Choroid plexus epithelial cell (primary cell): ENCODE measurements at regions not wholly inside any gene's neighbourhood (a gene's known extent, or its start where the extent isn't known, plus 50 kb on each side); places are given as distances from the start of the nearest gene placed in this dataset.
"Not testable (repeated sequence)": the region's sequence is repeated elsewhere in the genome, so short reads cannot be mapped to it uniquely, and the experiment has no call there.

Experiments used
- DNase-seq: peaks from one replicate; pipeline ENCODE4 v3.0.0-alpha.2; 2010; ENCODE audit warnings: low read depth
- H3K4me3 ChIP-seq: 2 replicates; pipeline ENCODE4 v1.5.1; 2011; ENCODE audit warnings: low read depth, mild to moderate bottlenecking, control low read depth, low read length, moderate library complexity
- CTCF ChIP-seq: conservative IDR thresholded peaks from 2 replicates; pipeline ENCODE4 v1.5.1; 2011; ENCODE audit warnings: low read depth, mild to moderate bottlenecking, control low read depth, inconsistent platforms, low read length, moderate library complexity

DNA sequence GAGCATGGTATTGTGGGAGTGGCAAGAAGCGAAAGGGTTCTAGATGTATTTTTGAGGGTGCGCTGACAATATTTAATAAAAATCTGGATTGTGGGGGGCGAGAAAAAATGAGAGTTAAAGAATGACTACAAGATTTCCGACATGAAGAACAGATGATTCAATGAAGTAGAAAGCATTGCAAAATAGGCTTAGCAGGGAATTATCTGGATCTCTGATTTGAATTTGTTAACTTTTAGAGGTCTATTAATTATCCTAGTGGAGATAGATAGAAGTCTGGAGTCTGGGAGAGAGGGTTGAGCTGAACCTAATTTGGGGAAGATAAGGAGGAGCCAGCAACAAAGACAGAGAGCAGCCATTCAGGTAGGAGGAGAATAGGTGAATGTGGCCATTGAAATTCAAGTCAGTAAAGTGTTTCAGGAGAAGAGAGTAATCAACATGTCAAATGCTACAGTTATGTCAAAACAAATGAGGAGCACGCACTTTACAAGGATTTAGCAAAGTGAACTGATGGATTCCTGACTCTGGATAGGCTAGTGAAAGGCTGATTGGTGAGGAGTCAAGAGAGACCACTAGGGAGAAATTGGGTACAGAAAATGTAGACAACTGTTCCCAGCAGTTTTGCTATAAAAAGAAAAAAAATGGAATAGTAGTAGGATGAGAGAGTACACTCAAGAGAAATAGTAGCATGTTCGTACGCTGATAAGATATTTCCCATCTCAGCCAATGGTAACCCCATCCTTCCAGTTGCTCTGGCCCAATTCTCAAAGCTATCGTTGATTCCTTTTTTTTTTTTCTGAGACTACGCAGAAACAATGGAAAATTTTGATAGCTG lies 393.2 kb upstream of the CXADR start:
- TF ChIP-seq CTCF: no peak
- DNase-seq: no peak
- no peak overlapping the region for H3K4me3 ChIP-seq

GRCh38 chr21:17127395-17127794 lies 385.4 kb upstream of the CXADR start:
- not testable (repeated sequence) for H3K4me3 ChIP-seq, DNase-seq

DNA sequence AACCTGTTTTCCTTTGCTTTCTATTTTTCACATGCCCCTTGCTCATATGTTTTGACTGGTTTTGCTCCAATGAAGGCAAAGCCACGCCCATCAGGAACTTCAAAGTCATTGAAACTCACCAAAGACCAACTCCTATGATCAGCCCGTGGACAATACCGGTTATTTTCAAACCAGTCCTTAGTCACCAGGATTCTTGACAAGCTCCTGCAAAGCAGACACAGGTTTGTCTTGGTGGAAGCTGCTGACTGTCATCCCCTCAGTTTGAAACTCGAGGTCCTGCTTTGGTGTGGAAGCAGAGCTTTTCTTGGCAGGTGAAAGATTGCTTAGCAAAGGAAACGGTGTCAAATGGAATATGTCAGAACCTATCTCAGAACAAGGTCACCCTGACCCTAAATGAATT lies 384.7 kb upstream of the CXADR start:
- no peak for DNase-seq
- no peak overlapping the region for H3K4me3 ChIP-seq
- TF ChIP-seq CTCF: no peak

DNA sequence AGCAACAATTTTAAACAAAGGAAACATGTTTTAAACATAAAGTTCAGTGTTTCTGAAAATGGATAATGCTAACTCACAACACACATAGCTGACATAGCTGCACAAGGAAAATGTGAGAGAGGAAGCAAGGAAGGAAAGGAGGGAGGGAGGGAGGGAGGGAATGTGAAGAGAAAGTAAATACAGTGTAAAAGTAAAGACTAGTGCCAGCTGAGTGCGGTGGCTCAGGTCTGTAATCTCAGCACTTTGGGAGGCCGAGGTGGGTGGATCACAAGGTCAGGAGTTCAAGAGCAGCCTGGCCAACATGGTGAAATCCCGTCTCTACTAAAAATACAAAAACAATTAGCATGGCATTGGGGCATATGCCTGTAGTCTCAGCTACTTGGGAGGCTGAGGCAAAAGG lies 373.7 kb upstream of the CXADR start:
- peak overlapping the region; percentile 31 for H3K4me3 ChIP-seq
- peak; percentile 6 for DNase-seq

- no peak for TF ChIP-seq CTCF
- peak overlapping the region; percentile 31 for H3K4me3 ChIP-seq
- DNase-seq: peak; percentile 33
Observed at GRCh38 chr21:17139696-17140095, 373.1 kb upstream of the CXADR start.

DNA sequence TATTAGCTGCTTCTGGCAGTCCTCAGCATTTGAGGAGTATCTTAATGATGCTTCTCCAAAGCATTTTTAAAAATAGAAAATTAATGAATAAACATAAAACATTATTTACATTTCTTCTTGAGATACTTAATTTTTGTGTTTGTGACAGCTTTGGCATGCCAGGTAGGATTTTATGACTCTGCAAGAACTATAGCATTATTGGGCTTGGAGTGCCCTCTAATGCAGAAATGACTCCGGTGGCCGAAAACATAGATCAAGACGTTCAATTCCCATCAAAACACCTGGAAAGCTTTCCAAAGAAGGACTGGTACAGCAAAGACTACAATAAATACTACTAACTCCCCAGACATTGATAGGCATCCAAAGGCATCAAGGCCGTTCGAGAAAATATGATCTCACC lies 366.4 kb upstream of the CXADR start:
- no peak for TF ChIP-seq CTCF
- H3K4me3 ChIP-seq: no peak overlapping the region
- DNase-seq: no peak

DNA sequence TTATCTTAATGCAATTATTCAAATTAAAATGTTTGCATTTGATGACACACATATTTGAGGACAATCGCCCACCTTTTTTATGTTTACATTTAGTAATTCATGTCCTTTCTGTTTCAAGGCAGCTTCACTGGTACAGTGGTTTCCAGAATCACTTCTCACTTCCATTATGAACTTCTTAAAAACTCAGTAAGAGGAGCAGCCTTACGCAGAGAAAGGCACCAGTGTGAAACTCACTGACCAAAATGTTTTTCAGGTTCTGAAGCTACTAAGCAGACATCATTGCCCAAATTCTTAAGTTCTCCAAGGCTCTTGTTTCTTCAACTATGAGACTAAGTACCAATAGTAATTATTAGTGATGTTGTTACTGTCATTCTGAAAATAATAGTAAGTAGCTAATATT lies 353.1 kb upstream of the CXADR start:
- TF ChIP-seq CTCF: no peak

GRCh38 chr21:17185674-17186073 lies 327.2 kb upstream of the CXADR start:
- DNase-seq: no peak
- TF ChIP-seq CTCF: no peak
- H3K4me3 ChIP-seq: no peak overlapping the region

More for the DNA sequence above, 353.1 kb upstream of the CXADR start:
- no peak overlapping the region for H3K4me3 ChIP-seq
- no peak for DNase-seq
